ENCODE measurements at regions not wholly inside any gene's neighbourhood (a gene's known extent, or its start where the extent isn't known, plus 50 kb on each side); places are given as distances from the start of the nearest gene placed in this dataset.

DNA sequence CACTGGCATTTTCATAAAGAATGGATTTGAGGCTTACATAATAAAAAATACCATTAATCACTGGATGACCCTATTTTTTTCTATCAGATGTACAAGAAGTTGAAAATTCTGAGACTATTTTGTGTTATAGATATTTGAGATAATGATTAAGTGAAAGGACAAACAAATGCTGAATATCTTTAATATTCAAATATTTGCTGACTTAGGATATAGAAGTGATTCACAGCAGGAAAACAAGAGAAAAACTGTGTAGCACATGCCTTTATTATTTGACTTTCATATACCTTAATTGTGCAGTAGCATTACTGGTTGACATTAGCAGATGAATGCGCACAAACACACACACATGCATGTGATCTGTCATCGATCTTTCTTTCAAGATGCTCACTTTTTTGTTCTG is 766.5 kb downstream of the SATB2 start:
- Mint-ChIP-seq H3K4me1 (no peaks in the 10 kb centered on the region), H3K9me3 (no peaks in the 10 kb centered on the region), H3K27ac (no peak overlapping the region), H3K4me3 (no peak overlapping the region), H3K27me3 (no peaks in the 10 kb centered on the region), H3K36me3 (no peaks in the 10 kb centered on the region)
- CTCF ChIA-PET, result no interaction called here
- no peak for DNase-seq

DNA sequence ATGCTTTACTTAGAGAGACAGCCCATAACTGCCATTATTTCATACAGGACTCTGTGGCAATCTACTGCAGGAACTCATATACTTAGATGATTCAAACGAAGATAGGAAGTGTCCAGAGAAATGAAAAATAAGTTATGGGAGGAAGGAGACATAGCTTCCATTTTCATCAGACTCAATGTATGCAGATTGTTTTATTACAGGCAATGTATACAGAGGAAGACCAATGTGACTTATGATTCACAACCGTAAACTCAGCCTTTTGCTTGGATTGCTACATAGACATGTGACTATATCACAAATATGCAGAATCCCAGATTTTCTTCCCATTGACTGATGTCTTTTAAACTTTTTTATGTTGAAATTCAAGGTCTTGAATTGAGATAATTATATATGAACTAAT is 793.4 kb downstream of the SATB2 start:
- H3K4me3 Mint-ChIP-seq, result no peak overlapping the region
- no peak for DNase-seq
- no peaks in the 10 kb centered on the region for H3K4me1 Mint-ChIP-seq
- no peaks in the 10 kb centered on the region for H3K27me3 Mint-ChIP-seq
- no peaks in the 10 kb centered on the region for H3K9me3 Mint-ChIP-seq
- CTCF ChIA-PET, result no interaction called here
- H3K27ac Mint-ChIP-seq, result no peak overlapping the region
- H3K36me3 Mint-ChIP-seq, result no peaks in the 10 kb centered on the region

DNA sequence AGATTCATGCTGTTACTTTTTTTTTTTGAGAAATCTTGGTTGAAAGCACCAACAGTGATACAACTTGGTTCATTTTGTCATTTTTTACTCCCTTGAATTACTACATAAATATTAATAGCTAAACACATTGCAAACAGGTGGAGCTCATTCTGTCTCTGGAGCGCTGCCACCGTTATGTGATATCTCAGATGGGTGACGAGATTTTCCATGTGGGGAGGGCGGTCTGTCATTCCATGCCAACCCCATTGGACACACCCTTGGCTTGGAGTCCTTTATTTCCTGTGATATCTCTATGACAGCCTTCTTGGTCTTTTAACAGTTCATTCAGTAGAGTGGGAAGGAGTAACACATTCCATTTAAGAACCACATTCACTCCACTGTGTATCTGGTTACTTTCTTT is 794.8 kb downstream of the SATB2 start:
- H3K27me3 Mint-ChIP-seq, result no peaks in the 10 kb centered on the region
- DNase-seq, result no peak
- no peak overlapping the region for H3K4me3 Mint-ChIP-seq
- H3K4me1 Mint-ChIP-seq, result no peaks in the 10 kb centered on the region
- no peak overlapping the region for H3K27ac Mint-ChIP-seq
- CTCF ChIA-PET, result interaction anchor here (1.0 kb wide), 1 partner anchor 9 kb away, joined by 3 read pairs; no protein-coding TSS in a partner anchor
- no peaks in the 10 kb centered on the region for H3K36me3 Mint-ChIP-seq
- H3K9me3 Mint-ChIP-seq, result no peaks in the 10 kb centered on the region

DNA sequence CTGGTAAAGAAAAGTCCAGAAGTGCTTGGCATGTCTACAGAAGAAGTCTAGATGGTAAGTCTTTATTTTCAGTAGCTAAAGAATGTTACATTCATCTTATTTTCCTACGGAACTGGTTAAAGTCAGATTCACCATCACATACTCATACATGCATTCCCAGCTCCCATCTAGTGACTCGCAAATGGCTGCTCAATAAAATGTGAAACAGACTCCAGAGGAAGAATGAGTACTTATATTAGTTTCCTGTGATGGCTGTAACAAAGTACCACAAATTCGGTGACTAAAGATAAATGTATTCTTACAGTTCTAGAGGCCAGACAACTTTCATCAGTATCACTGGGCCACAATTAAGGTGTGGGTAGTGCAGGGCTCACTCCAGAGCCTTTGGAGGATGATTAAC is 797.2 kb downstream of the SATB2 start:
- H3K27me3 Mint-ChIP-seq, result no peaks in the 10 kb centered on the region
- no peaks in the 10 kb centered on the region for H3K4me1 Mint-ChIP-seq
- no peak for DNase-seq
- H3K4me3 Mint-ChIP-seq, result no peak overlapping the region
- no peak overlapping the region for H3K27ac Mint-ChIP-seq
- H3K9me3 Mint-ChIP-seq, result no peaks in the 10 kb centered on the region
- no peaks in the 10 kb centered on the region for H3K36me3 Mint-ChIP-seq
- CTCF ChIA-PET, result no interaction called here

DNA sequence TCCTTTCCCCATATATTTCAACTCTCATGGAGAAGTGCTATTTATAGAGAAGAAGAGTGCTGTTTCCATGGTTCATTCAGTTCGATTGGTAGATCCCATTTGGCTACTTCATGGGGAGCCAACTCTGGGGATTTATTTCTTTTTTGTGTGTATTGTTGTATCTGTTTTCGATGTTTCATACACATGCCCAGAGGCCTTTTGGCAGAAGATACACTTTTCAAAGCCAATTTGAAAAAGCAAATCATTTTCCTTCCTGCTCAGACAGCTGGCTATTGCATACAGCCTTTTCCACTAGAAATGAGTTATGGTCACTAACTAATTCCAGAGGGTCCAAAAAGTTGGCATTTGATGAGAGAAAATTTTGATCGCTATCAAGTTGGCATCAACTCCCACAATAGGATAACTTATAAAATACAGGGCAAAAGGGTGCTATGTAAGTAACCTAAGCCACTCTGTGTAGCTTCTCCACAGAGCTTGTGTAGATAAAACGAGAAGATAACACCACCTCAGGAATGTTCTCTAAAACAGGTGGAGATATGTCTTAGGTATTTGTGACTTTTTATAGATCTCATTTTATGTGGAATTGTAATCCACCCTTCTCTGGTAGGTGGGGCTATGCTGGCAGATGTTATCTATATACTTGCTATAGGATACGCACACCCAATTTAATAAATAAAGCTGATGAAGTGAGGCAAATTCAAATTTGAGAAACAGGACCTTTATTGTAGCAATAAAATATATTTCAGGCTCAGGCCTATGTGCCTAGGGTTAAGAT is 798.5 kb downstream of the SATB2 start:
- no peak overlapping the region for H3K4me3 Mint-ChIP-seq

DNA sequence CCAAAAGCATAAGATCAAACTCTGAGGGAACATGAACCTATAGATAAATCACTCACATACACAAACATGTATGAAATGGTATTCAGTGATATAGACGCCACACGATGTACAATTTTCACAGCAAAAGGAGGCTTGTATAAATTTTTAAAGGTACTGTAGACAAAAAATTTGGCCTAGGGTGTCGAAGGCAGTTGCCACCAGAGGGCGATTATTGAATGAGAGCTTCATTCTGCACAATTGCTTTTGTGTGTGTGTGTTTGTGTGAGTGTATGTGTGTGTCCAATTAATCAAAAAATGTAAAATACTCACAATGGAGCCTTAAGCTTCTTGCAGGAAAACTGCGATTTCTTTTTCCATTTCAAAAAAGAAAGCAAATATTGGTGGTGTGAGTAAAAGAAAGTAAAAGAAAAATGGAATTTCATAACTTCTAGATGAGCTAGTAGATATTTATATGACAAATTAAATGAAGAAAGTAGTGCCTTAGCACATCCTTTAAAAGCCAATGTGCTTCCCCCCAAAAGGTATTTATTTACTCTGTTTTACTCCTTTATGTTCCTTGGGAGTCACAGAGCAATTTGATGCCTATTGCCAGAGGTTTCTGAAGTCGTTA is 800.1 kb downstream of the SATB2 start:
- Mint-ChIP-seq H3K27ac (no peak overlapping the region), H3K4me1 (no peaks in the 10 kb centered on the region), H3K36me3 (no peaks in the 10 kb centered on the region), H3K4me3 (no peak overlapping the region), H3K27me3 (no peaks in the 10 kb centered on the region), H3K9me3 (no peaks in the 10 kb centered on the region)
- CTCF ChIA-PET, result interaction anchor here (0.9 to 1.1 kb wide), 2 partner anchors 343 to 1082 kb away, joined by 4 read pairs; no protein-coding TSS in a partner anchor
- no peak for DNase-seq

More for the DNA sequence above, 798.5 kb downstream of the SATB2 start:
- DNase-seq, result no peak
- CTCF ChIA-PET, result no interaction called here
- Mint-ChIP-seq H3K4me1 (no peaks in the 10 kb centered on the region), H3K27ac (no peak overlapping the region), H3K9me3 (no peaks in the 10 kb centered on the region), H3K36me3 (no peaks in the 10 kb centered on the region), H3K27me3 (no peaks in the 10 kb centered on the region)

DNA sequence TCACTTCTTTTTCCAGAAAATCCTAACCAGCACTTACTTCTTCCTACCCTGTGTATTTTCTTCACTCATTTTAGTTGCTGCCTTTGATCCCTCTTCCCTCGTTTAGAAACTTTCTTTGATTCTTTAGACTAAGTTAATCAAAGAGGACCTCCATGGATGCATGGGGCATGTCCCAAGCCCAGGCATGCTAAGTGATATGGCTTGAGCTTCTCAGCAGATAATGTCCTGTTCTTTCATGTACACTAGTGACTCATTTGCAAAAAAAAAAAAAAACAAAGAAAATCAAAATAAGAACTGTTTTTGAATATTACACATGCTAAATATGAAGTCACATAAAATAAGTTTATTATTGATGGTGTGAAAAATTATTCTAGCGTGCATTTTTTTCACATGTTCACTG is 800.9 kb downstream of the SATB2 start:
- Mint-ChIP-seq H3K9me3 (no peaks in the 10 kb centered on the region), H3K27me3 (no peaks in the 10 kb centered on the region), H3K27ac (no peak overlapping the region), H3K36me3 (no peaks in the 10 kb centered on the region), H3K4me3 (no peak overlapping the region), H3K4me1 (no peaks in the 10 kb centered on the region)
- CTCF ChIA-PET, result no interaction called here
- no peak for DNase-seq

DNA sequence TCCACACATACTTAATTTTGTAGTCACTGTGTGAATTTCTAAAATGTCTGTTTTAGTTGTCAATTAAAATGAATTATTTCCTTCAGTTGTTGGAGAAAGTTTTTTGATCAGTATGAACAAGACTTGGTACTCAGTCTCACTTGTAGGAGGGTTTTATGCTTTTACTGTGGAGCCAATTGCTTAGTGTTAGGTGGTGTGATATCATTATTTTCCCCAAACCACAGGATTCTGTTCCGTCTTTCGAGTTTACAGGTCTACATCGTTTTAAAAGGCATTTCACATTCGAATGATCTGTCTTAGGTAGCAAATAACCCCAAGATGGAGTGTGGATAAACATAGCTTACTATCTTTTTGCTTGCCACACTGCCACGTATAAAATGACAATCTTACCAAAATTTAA is 803.1 kb downstream of the SATB2 start:
- H3K36me3 Mint-ChIP-seq, result no peaks in the 10 kb centered on the region
- H3K9me3 Mint-ChIP-seq, result no peaks in the 10 kb centered on the region
- H3K4me3 Mint-ChIP-seq, result no peak overlapping the region
- DNase-seq, result no peak
- H3K4me1 Mint-ChIP-seq, result no peaks in the 10 kb centered on the region
- no peak overlapping the region for H3K27ac Mint-ChIP-seq
- H3K27me3 Mint-ChIP-seq, result no peaks in the 10 kb centered on the region
- CTCF ChIA-PET, result interaction anchor here (1.2 kb wide), 1 partner anchor 8 kb away, joined by 3 read pairs; no protein-coding TSS in a partner anchor

DNA sequence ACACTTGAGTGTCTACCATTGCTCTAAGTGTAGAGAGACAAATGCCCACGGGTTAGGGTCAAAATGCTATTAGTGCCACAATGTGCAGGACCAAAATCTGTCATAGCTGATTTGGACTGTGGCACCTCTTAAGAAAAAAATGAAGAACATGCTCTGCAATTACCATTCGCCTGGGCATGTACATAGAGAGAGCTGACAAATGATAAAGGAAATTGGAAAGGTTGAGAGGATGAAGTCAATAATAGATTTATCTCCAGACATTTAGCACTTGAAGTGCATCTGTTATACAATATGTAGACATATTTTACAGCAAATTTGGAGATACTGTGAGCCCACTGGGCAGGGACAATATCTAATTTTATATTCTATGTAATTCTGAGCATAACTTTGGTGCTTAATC is 804.4 kb downstream of the SATB2 start:
- no peak overlapping the region for H3K4me3 Mint-ChIP-seq
- H3K9me3 Mint-ChIP-seq, result no peaks in the 10 kb centered on the region
- no peak for DNase-seq
- H3K27me3 Mint-ChIP-seq, result no peaks in the 10 kb centered on the region
- H3K4me1 Mint-ChIP-seq, result no peaks in the 10 kb centered on the region
- no peak overlapping the region for H3K27ac Mint-ChIP-seq
- CTCF ChIA-PET, result interaction anchor here (1.2 kb wide), 1 partner anchor 10 kb away, joined by 3 read pairs; no protein-coding TSS in a partner anchor
- no peaks in the 10 kb centered on the region for H3K36me3 Mint-ChIP-seq

DNA sequence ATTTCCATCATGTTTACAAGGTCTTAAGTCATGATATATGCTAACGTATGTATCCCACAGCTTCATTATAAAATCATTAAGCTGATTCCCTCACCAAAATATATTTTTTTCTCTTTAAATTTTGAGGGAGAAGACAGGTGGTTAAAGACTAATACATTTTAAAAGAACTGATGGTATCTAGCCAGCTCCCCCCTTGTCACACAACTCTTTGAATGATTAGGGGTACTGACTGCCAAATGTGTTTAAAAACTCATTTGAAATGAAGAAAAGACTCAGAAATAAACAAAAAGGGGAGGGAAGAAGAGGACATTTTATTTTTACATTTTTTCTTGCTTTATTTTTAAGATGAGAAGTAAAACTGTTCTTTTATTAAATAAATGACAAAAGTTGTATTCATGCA is 805.3 kb downstream of the SATB2 start:
- no peak overlapping the region for H3K27ac Mint-ChIP-seq
- DNase-seq, result no peak
- no peaks in the 10 kb centered on the region for H3K27me3 Mint-ChIP-seq
- H3K4me1 Mint-ChIP-seq, result no peaks in the 10 kb centered on the region
- H3K4me3 Mint-ChIP-seq, result no peak overlapping the region
- H3K9me3 Mint-ChIP-seq, result no peaks in the 10 kb centered on the region
- CTCF ChIA-PET, result no interaction called here
- no peaks in the 10 kb centered on the region for H3K36me3 Mint-ChIP-seq

DNA sequence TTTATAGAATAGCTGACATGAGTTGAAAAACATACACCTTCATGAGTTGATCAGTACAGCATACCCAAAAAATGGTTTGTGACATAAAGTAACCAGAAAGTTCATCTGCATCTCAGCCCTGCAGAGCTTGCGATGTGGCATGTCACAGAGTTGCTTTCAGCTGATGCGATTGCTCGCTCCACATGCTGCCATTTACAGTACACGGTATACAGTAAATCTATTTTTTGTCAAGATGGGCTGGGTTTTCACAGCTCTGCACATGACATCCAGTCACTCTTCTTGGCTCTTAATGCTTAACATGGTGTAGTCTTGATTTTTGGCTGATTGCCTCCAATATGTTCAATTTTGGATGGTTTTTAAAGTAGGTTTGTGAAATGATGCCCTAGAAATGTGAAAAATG is 811.9 kb downstream of the SATB2 start:
- H3K27ac Mint-ChIP-seq, result no peak overlapping the region
- no peaks in the 10 kb centered on the region for H3K36me3 Mint-ChIP-seq
- DNase-seq, result no peak
- no peaks in the 10 kb centered on the region for H3K9me3 Mint-ChIP-seq
- CTCF ChIA-PET, result no interaction called here
- no peaks in the 10 kb centered on the region for H3K4me1 Mint-ChIP-seq
- H3K4me3 Mint-ChIP-seq, result no peak overlapping the region
- no peaks in the 10 kb centered on the region for H3K27me3 Mint-ChIP-seq

DNA sequence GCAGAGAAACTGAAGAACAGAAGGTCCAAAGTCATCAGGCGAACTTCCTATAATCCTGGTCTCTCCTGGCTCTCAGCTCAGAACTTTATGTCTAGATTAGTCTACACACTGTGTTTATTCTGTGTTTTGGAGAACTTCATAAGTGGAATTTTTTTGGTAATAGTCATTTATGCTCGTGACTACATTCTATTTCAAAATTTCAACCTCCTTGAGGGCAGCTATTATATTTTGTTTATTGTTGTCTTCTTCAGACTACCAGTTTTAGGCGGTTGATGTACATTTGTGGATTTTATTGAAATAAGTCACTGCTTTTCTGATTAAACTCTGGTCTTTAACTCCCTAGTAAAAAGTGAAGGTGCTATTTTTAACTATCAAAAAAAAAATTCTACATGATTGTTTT is 816.6 kb downstream of the SATB2 start:
- no peaks in the 10 kb centered on the region for H3K9me3 Mint-ChIP-seq
- no peak overlapping the region for H3K27ac Mint-ChIP-seq
- H3K27me3 Mint-ChIP-seq, result no peaks in the 10 kb centered on the region
- DNase-seq, result no peak
- H3K36me3 Mint-ChIP-seq, result no peaks in the 10 kb centered on the region
- no peaks in the 10 kb centered on the region for H3K4me1 Mint-ChIP-seq
- CTCF ChIA-PET, result no interaction called here
- H3K4me3 Mint-ChIP-seq, result no peak overlapping the region

DNA sequence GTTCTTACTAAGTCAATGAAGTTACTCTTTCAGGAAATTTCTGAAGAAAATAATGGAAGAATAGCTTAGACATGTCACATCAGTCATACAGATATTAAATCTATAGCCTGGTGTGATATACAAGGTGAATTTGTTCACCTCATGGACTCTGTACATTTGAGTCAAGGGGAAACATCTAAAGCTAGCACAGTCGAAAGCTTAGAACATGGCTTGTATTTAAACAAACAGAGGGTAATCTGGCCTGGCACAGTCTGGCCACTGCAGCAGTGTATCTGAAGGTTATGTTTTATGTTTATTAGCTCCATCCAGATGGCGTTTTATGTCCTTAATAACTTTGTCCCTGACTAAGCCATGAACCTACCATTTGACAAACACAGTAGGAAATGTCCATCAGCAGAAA is 817.3 kb downstream of the SATB2 start:
- Mint-ChIP-seq H3K27ac (no peak overlapping the region), H3K27me3 (no peaks in the 10 kb centered on the region), H3K4me3 (no peak overlapping the region), H3K36me3 (no peaks in the 10 kb centered on the region), H3K4me1 (no peaks in the 10 kb centered on the region), H3K9me3 (no peaks in the 10 kb centered on the region)
- CTCF ChIA-PET, result no interaction called here
- DNase-seq, result no peak

DNA sequence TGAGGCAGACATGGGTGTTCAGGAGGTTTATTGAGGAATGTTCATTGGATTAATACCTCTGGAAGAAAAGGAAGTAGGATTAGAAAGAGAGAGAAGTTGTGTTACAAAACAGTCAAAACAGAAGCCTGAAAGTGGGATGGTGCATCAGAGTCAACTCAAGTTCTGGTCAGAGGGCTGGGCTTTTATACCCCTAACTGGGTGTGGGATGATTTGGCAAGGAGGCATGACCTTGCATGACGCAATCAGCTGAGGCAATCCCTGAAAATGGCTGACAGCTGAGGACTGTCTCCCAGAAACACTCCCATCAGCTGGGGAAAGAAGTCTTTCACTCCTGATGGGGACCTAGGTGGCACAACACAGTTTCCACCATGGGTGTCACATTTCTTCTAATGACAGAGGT is 818.2 kb downstream of the SATB2 start:
- Mint-ChIP-seq H3K27me3 (no peaks in the 10 kb centered on the region), H3K9me3 (no peaks in the 10 kb centered on the region), H3K4me1 (no peaks in the 10 kb centered on the region), H3K36me3 (no peaks in the 10 kb centered on the region), H3K4me3 (no peak overlapping the region), H3K27ac (no peak overlapping the region)
- CTCF ChIA-PET, result no interaction called here
- no peak for DNase-seq

DNA sequence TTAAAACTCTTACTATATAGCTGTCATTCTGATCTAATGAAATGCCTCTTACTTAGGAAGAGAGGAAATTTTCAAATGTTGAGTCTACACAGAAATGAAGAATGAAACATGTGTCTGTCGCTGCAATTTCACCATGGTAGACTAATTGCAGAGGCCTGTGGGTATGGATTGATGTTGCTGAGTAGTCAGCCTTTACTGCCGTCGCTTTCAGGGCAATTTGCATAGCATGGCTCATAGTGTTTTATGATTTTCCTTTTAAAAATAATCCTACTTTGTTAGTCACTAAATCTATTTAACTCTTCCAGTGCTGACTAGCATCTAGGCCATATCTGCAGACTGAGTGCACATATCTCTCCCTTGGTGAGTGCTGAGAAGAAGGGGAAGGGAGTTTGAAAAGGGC is 819.2 kb downstream of the SATB2 start:
- CTCF ChIA-PET, result no interaction called here
- H3K4me3 Mint-ChIP-seq, result no peak overlapping the region
- no peak overlapping the region for H3K27ac Mint-ChIP-seq
- no peak for DNase-seq
- H3K27me3 Mint-ChIP-seq, result no peaks in the 10 kb centered on the region
- H3K9me3 Mint-ChIP-seq, result no peaks in the 10 kb centered on the region
- H3K36me3 Mint-ChIP-seq, result no peaks in the 10 kb centered on the region
- H3K4me1 Mint-ChIP-seq, result no peaks in the 10 kb centered on the region

Data from activated naive CD4-positive, alpha-beta T cell treated with anti-CD3 and anti-CD28 coated beads, Interleukin-2, amount 10 ng/mL, durations not matched to agents 7 days and 5 days (primary cell).